ENCODE measurements at regions not wholly inside any gene's neighbourhood (a gene's known extent, or its start where the extent isn't known, plus 50 kb on each side); places are given as distances from the start of the nearest gene placed in this dataset.

DNA sequence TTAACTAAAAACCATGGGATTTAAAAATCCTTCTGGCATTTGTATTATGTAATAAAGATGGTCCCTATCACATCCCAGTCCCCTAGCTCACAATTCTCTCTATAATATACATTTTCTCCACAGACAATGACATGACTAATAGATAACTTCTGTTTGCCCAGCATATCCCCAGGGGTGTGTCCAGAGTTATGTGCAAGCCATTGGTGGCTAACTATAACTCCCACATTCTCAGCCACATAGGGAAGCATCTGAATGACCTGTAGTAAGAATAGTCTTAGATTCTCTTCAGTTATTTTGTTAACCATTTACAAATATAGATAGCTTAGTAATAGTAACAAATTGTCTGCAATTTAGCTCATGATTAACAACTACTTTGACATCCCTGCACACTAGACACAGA lies 52.2 kb upstream of the RBSN start:
- Mint-ChIP-seq H3K9me3 (peaks cover 0 to 2% (median 0%) of the 10 kb centered on the region in 7 donors), H3K36me3 (no peaks in the 10 kb centered on the region), H3K27me3 (ENCODE audit: low read depth in 3 of 3) (peaks cover 12 to 24% (median 22%) of the 10 kb centered on the region in 3 donors)

DNA sequence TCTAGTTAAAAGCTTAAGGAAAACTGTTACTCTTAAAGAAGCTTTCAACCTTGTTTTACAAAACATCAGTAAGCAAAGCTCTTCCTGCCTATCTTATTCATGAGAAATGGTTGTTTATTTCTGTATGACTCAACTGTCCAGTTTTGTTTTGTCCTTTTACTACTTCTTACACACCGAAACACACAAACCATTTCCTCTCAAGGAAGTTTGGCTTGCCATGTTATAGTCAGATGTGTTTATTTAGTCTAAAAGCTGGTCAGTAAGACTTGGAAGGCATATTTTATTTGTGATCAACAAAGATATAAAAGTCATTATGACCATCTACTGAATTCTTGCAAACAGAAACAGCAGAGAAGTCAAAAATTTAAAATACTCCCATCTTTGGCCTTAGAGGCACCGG lies 53.2 kb upstream of the RBSN start:
- peaks cover 11 to 25% (median 20%) of the 10 kb centered on the region in 3 donors for H3K27me3 Mint-ChIP-seq (ENCODE audit: low read depth in 3 of 3)
- Histone ChIP-seq H3K79me2 (ENCODE audit: insufficient read depth, low read length) (no peaks in the 10 kb centered on the region), H4K20me1 (ENCODE audit: insufficient read depth, low read length) (no peaks in the 10 kb centered on the region), H3K27ac (ENCODE audit: low read depth in 1 of 2, low read length in 2 of 2) (no peak overlapping the region), H3K4me3 (replicated peaks in 1 of 3; ENCODE audit: low read depth in 2 of 3, low read length in 3 of 3) (no peak overlapping the region), H3K4me1 (ENCODE audit: control insufficient read depth in 1 of 2, insufficient read depth in 2 of 2, low read length in 2 of 2) (no peaks in the 10 kb centered on the region), H3K9ac (ENCODE audit: insufficient read depth, low read length, poor library complexity, severe bottlenecking) (no peak overlapping the region), H3K27me3 (ENCODE audit: control insufficient read depth in 2 of 2, insufficient read depth in 2 of 2, low read length in 2 of 2) (peaks cover 25 to 35% of the 10 kb centered on the region in 2 donors), H3K36me3 (replicated peaks in 1 of 2; ENCODE audit: control insufficient read depth in 1 of 2, insufficient read depth in 2 of 2, low read length in 2 of 2) (no peaks in the 10 kb centered on the region), H3K9me3 (replicated peaks in 1 of 2; ENCODE audit: control insufficient read depth in 1 of 2, insufficient read depth in 1 of 2, low read length in 2 of 2) (no peaks in the 10 kb centered on the region), H2AFZ (ENCODE audit: insufficient read depth, low read depth, low read length, poor library complexity, severe bottlenecking) (no peak overlapping the region), H3K4me2 (replicated peaks; ENCODE audit: extremely low read depth, low read length, poor library complexity, severe bottlenecking) (no peak overlapping the region)
- intact Hi-C loops (cut with micrococcal nuclease): no loop called here
- TF ChIP-seq, protein P1, sequence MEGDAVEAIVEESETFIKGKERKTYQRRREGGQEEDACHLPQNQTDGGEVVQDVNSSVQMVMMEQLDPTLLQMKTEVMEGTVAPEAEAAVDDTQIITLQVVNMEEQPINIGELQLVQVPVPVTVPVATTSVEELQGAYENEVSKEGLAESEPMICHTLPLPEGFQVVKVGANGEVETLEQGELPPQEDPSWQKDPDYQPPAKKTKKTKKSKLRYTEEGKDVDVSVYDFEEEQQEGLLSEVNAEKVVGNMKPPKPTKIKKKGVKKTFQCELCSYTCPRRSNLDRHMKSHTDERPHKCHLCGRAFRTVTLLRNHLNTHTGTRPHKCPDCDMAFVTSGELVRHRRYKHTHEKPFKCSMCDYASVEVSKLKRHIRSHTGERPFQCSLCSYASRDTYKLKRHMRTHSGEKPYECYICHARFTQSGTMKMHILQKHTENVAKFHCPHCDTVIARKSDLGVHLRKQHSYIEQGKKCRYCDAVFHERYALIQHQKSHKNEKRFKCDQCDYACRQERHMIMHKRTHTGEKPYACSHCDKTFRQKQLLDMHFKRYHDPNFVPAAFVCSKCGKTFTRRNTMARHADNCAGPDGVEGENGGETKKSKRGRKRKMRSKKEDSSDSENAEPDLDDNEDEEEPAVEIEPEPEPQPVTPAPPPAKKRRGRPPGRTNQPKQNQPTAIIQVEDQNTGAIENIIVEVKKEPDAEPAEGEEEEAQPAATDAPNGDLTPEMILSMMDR (IDR thresholded peaks at IDR 0.05): no peak
- no peaks in the 10 kb centered on the region for H3K36me3 Mint-ChIP-seq
- H3K4me1 Mint-ChIP-seq: no peaks in the 10 kb centered on the region
- no peak overlapping the region for H3K27ac Mint-ChIP-seq
- DNase-seq: no peak
- H3K9me3 Mint-ChIP-seq: peaks cover 0 to 2% (median 0%) of the 10 kb centered on the region in 7 donors
- WGBS (ENCODE audit: insufficient coverage): no CpG with 5 or more reads among the region's 2 CpGs
- H3K4me3 Mint-ChIP-seq: no peak overlapping the region

More for the DNA sequence above, 52.2 kb upstream of the RBSN start:
- H3K4me3 Mint-ChIP-seq: no peak overlapping the region
- Histone ChIP-seq H4K20me1 (ENCODE audit: insufficient read depth, low read length) (no peaks in the 10 kb centered on the region), H3K4me2 (replicated peaks; ENCODE audit: extremely low read depth, low read length, poor library complexity, severe bottlenecking) (no peak overlapping the region), H3K9me3 (replicated peaks in 1 of 2; ENCODE audit: control insufficient read depth in 1 of 2, insufficient read depth in 1 of 2, low read length in 2 of 2) (no peaks in the 10 kb centered on the region), H3K27me3 (ENCODE audit: control insufficient read depth in 2 of 2, insufficient read depth in 2 of 2, low read length in 2 of 2) (peaks cover 20 to 31% of the 10 kb centered on the region in 2 donors), H3K36me3 (replicated peaks in 1 of 2; ENCODE audit: control insufficient read depth in 1 of 2, insufficient read depth in 2 of 2, low read length in 2 of 2) (no peaks in the 10 kb centered on the region), H2AFZ (ENCODE audit: insufficient read depth, low read depth, low read length, poor library complexity, severe bottlenecking) (no peak overlapping the region), H3K79me2 (ENCODE audit: insufficient read depth, low read length) (no peaks in the 10 kb centered on the region), H3K4me1 (ENCODE audit: control insufficient read depth in 1 of 2, insufficient read depth in 2 of 2, low read length in 2 of 2) (no peaks in the 10 kb centered on the region), H3K27ac (ENCODE audit: low read depth in 1 of 2, low read length in 2 of 2) (no peak overlapping the region), H3K9ac (ENCODE audit: insufficient read depth, low read length, poor library complexity, severe bottlenecking) (no peak overlapping the region), H3K4me3 (replicated peaks in 1 of 3; ENCODE audit: low read depth in 2 of 3, low read length in 3 of 3) (no peak overlapping the region)
- intact Hi-C loops (cut with micrococcal nuclease): no loop called here
- H3K27ac Mint-ChIP-seq: no peak overlapping the region
- TF ChIP-seq, protein P1 (IDR thresholded peaks at IDR 0.05): no peak
- no peaks in the 10 kb centered on the region for H3K4me1 Mint-ChIP-seq
- DNase-seq: no peak
